Endodermal cell (in vitro differentiated cells): ENCODE measurements at regions not wholly inside any gene's neighbourhood (a gene's known extent, or its start where the extent isn't known, plus 50 kb on each side); places are given as distances from the start of the nearest gene placed in this dataset.

ENCODE experiments used
- DNase-seq: peaks from one replicate; pipeline ENCODE4 v3.0.0-alpha.2; 2017
- H3K27ac ChIP-seq: 2 replicates; pipeline ENCODE4 v1.5.1; 2013; ENCODE audit warnings: mild to moderate bottlenecking, low read depth, low read length, moderate library complexity
- H3K27me3 ChIP-seq: 2 replicates; pipeline ENCODE4 v1.6.1; 2013; ENCODE audit warnings: mild to moderate bottlenecking, low read length, moderate library complexity; ENCODE audit not compliant: insufficient read depth, control insufficient read depth, poor library complexity, severe bottlenecking
- H3K36me3 ChIP-seq: 2 replicates; pipeline ENCODE4 v1.7.0; 2013; ENCODE audit warnings: mild to moderate bottlenecking, low read length, moderate library complexity; ENCODE audit not compliant: control insufficient read depth, insufficient read depth
- H3K4me1 ChIP-seq: one replicate; pipeline ENCODE4 v1.7.0; 2013; ENCODE audit warnings: low read length; ENCODE audit not compliant: control insufficient read depth, insufficient read depth
- H3K4me3 ChIP-seq: 2 replicates; pipeline ENCODE4 v1.5.1; 2013; ENCODE audit warnings: mild to moderate bottlenecking, low read length, moderate library complexity
- H3K9ac ChIP-seq: 2 replicates; pipeline ENCODE4 v1.6.1; 2013; ENCODE audit warnings: mild to moderate bottlenecking, low read length, moderate library complexity; ENCODE audit not compliant: poor library complexity, severe bottlenecking; ENCODE audit errors: extremely low read depth
- H3K9me3 ChIP-seq: 2 replicates; pipeline ENCODE4 v1.6.1; 2013; ENCODE audit warnings: mild to moderate bottlenecking, low read length, moderate library complexity; ENCODE audit not compliant: control insufficient read depth
- H3K27ac Mint-ChIP-seq: 2 replicates; pipeline ENCODE4 v1.8.0; 2020; ENCODE audit warnings: mixed read lengths
- H3K27me3 Mint-ChIP-seq: 2 replicates; pipeline ENCODE4 v1.8.0; 2021; ENCODE audit warnings: mild to moderate bottlenecking, mixed read lengths; ENCODE audit not compliant: insufficient read depth
- H3K36me3 Mint-ChIP-seq: 2 replicates; pipeline ENCODE4 v1.8.0; 2020; ENCODE audit warnings: low read depth, mixed read lengths
- H3K4me1 Mint-ChIP-seq: 2 replicates; pipeline ENCODE4 v1.8.0; 2020; ENCODE audit warnings: mixed read lengths
- H3K4me3 Mint-ChIP-seq: 2 replicates; pipeline ENCODE4 v1.8.0; 2020; ENCODE audit warnings: mild to moderate bottlenecking, moderate library complexity, mixed read lengths
- H3K9me3 Mint-ChIP-seq: 2 replicates; pipeline ENCODE4 v1.8.0; 2020; ENCODE audit warnings: mild to moderate bottlenecking, mixed read lengths
- WGBS, 2 experiments: methylation state at CpG; one replicate each; pipeline versions ENCODE4 v1.1.5 to v1.1.7; 2013; ENCODE audit warnings: missing lambda C conversion rate in 2 of 2, mixed read lengths in 1 of 2; ENCODE audit not compliant: insufficient coverage in 1 of 2, insufficient read length in 1 of 2; 5-methylcytosine and 5-hydroxymethylcytosine counted together
- TF ChIP-seq, protein P1 (sequence below): fragments of 200-600 bp; sonication (generic); conservative IDR thresholded peaks from 2 replicates; pipeline ENCODE4 v1.5.0; 2021; ENCODE audit warnings: antibody characterized with exemption, mild to moderate bottlenecking

GRCh38 chr10:59508956-59509355 is 146.6 kb upstream of the FAM13C start:
- Histone ChIP-seq H3K27me3 (no peaks in the 10 kb centered on the region), H3K27ac (no peak overlapping the region), H3K9me3 (no peaks in the 10 kb centered on the region), H3K4me3 (no peak overlapping the region), H3K36me3 (no peaks in the 10 kb centered on the region), H3K4me1 (no peaks in the 10 kb centered on the region), H3K9ac (no peak overlapping the region)
- Mint-ChIP-seq H3K27ac (no peak overlapping the region), H3K27me3 (peaks cover 3% of the 10 kb centered on the region), H3K9me3 (no peaks in the 10 kb centered on the region), H3K36me3 (no peaks in the 10 kb centered on the region), H3K4me3 (no peak overlapping the region), H3K4me1 (no peaks in the 10 kb centered on the region)
- no peak for DNase-seq
- 70% methylated on average over 1 of the region's 1 CpG; no CpG with 5 or more reads in 1 of the 2 experiments for WGBS, 2 experiments
- TF ChIP-seq, protein P1, sequence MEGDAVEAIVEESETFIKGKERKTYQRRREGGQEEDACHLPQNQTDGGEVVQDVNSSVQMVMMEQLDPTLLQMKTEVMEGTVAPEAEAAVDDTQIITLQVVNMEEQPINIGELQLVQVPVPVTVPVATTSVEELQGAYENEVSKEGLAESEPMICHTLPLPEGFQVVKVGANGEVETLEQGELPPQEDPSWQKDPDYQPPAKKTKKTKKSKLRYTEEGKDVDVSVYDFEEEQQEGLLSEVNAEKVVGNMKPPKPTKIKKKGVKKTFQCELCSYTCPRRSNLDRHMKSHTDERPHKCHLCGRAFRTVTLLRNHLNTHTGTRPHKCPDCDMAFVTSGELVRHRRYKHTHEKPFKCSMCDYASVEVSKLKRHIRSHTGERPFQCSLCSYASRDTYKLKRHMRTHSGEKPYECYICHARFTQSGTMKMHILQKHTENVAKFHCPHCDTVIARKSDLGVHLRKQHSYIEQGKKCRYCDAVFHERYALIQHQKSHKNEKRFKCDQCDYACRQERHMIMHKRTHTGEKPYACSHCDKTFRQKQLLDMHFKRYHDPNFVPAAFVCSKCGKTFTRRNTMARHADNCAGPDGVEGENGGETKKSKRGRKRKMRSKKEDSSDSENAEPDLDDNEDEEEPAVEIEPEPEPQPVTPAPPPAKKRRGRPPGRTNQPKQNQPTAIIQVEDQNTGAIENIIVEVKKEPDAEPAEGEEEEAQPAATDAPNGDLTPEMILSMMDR = no peak

DNA sequence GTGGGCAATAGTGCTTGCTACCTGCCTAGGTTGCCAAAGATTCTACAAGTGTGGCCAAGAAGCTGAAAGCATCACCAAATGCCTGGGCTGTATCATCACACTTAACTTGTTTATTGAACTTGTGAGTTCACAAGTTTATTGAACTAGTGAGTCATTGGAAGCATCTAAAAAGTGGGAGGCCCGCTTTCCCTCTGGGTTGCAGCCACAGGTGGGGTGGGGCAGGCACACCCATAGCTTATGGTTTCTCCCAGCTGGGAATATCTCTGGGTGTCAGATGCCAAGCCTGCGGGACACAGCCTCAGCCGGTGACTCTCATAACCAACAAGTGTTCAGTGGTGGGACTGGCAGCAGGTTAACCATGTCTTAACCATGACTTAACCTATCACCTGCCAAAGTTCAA is 145.9 kb upstream of the FAM13C start:
- Histone ChIP-seq H3K9ac (no peak overlapping the region), H3K9me3 (no peaks in the 10 kb centered on the region), H3K4me1 (no peaks in the 10 kb centered on the region), H3K27ac (no peak overlapping the region), H3K36me3 (no peaks in the 10 kb centered on the region), H3K4me3 (no peak overlapping the region), H3K27me3 (no peaks in the 10 kb centered on the region)
- TF ChIP-seq, protein P1 = no peak
- H3K27ac Mint-ChIP-seq = no peak overlapping the region
- H3K36me3 Mint-ChIP-seq = no peaks in the 10 kb centered on the region
- H3K9me3 Mint-ChIP-seq = no peaks in the 10 kb centered on the region
- DNase-seq = no peak
- H3K4me1 Mint-ChIP-seq = no peaks in the 10 kb centered on the region
- WGBS, 2 experiments = 91 to 100% methylated on average over 2 to 3 of the region's 3 CpGs
- H3K27me3 Mint-ChIP-seq = peaks cover 3% of the 10 kb centered on the region
- no peak overlapping the region for H3K4me3 Mint-ChIP-seq

DNA sequence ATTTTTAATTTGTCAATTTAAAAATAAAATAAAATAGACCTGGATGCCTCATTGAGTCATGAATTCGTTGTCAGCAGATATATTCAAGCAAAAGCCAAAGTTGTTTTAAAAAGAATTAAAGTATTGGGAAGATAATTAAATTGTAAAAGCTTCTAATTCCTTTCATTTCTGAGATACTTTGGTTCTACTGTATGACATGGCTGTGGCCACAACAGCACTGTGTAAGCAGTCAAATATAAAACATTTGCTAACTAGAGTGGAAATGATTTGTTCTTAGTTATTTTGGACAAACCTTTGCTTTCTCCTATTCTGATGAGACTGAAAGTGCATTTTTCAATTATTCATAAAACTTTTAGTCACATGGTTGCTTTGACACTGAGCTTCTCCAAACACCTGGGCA is 143.6 kb upstream of the FAM13C start:
- H3K9me3 Mint-ChIP-seq = no peaks in the 10 kb centered on the region
- DNase-seq = no peak
- H3K27me3 Mint-ChIP-seq = no peaks in the 10 kb centered on the region
- TF ChIP-seq, protein P1 = no peak
- H3K4me1 ChIP-seq = no peaks in the 10 kb centered on the region
- no peak overlapping the region for H3K4me3 Mint-ChIP-seq
- no peak overlapping the region for H3K9ac ChIP-seq
- no peaks in the 10 kb centered on the region for H3K9me3 ChIP-seq
- H3K36me3 Mint-ChIP-seq = no peaks in the 10 kb centered on the region
- 77% methylated on average over 1 of the region's 1 CpG; no CpG with 5 or more reads in 1 of the 2 experiments for WGBS, 2 experiments
- no peak overlapping the region for H3K27ac ChIP-seq
- H3K27ac Mint-ChIP-seq = no peak overlapping the region
- no peaks in the 10 kb centered on the region for H3K27me3 ChIP-seq
- no peaks in the 10 kb centered on the region for H3K4me1 Mint-ChIP-seq
- H3K4me3 ChIP-seq = no peak overlapping the region
- no peaks in the 10 kb centered on the region for H3K36me3 ChIP-seq
